ENCODE measurements at regions not wholly inside any gene's neighbourhood (a gene's known extent, or its start where the extent isn't known, plus 50 kb on each side); places are given as distances from the start of the nearest gene placed in this dataset.

GRCh38 chr2:156155319-156155718 is 177.2 kb downstream of the NR4A2 start:
- Histone ChIP-seq H3K4me1 (ENCODE audit: control insufficient read depth, insufficient read depth, low read length) (no peaks in the 10 kb centered on the region), H3K27me3 (ENCODE audit: control insufficient read depth, insufficient read depth, low read length, poor library complexity, severe bottlenecking) (no peaks in the 10 kb centered on the region), H3K27ac (ENCODE audit: low read depth, low read length) (no peak overlapping the region), H3K9ac (ENCODE audit: extremely low read depth, low read length, poor library complexity, severe bottlenecking) (no peak overlapping the region), H3K36me3 (ENCODE audit: control insufficient read depth, insufficient read depth, low read length) (no peaks in the 10 kb centered on the region), H3K4me3 (ENCODE audit: low read length) (no peak overlapping the region), H3K9me3 (ENCODE audit: control insufficient read depth, low read length) (no peaks in the 10 kb centered on the region)
- 93 to 100% methylated on average over 2 to 3 of the region's 3 CpGs for WGBS, 2 experiments (ENCODE audit: insufficient coverage in 1 of 2, insufficient read length in 1 of 2)
- H3K36me3 Mint-ChIP-seq (ENCODE audit: low read depth), result peaks cover 5% of the 10 kb centered on the region
- no peaks in the 10 kb centered on the region for H3K27me3 Mint-ChIP-seq (ENCODE audit: insufficient read depth)
- no peak overlapping the region for H3K4me3 Mint-ChIP-seq
- no peak overlapping the region for H3K27ac Mint-ChIP-seq
- no peaks in the 10 kb centered on the region for H3K9me3 Mint-ChIP-seq
- H3K4me1 Mint-ChIP-seq, result peaks cover 5% of the 10 kb centered on the region
- no peak for DNase-seq
- no peak for TF ChIP-seq CTCF (conservative IDR thresholded peaks at IDR 0.05)

- no peaks in the 10 kb centered on the region for H3K36me3 ChIP-seq (ENCODE audit: control insufficient read depth, insufficient read depth, low read length)
- Mint-ChIP-seq H3K27ac (no peak overlapping the region), H3K4me1 (no peaks in the 10 kb centered on the region), H3K4me3 (no peak overlapping the region), H3K9me3 (no peaks in the 10 kb centered on the region), H3K27me3 (ENCODE audit: insufficient read depth) (no peaks in the 10 kb centered on the region), H3K36me3 (ENCODE audit: low read depth) (peaks cover 17% of the 10 kb centered on the region)
- TF ChIP-seq CTCF (conservative IDR thresholded peaks at IDR 0.05), result no peak
- no peaks in the 10 kb centered on the region for H3K4me1 ChIP-seq (ENCODE audit: control insufficient read depth, insufficient read depth, low read length)
- WGBS, 2 experiments (ENCODE audit: insufficient coverage in 1 of 2, insufficient read length in 1 of 2), result no CpG with 5 or more reads among the region's 1 CpG
- H3K9me3 ChIP-seq (ENCODE audit: control insufficient read depth, low read length), result no peaks in the 10 kb centered on the region
- no peaks in the 10 kb centered on the region for H3K27me3 ChIP-seq (ENCODE audit: control insufficient read depth, insufficient read depth, low read length, poor library complexity, severe bottlenecking)
- no peak overlapping the region for H3K27ac ChIP-seq (ENCODE audit: low read depth, low read length)
- DNase-seq, result no peak
- no peak overlapping the region for H3K9ac ChIP-seq (ENCODE audit: extremely low read depth, low read length, poor library complexity, severe bottlenecking)
- H3K4me3 ChIP-seq (ENCODE audit: low read length), result no peak overlapping the region
Measured at GRCh38 chr2:156151351-156151750, 181.2 kb downstream of the NR4A2 start.

GRCh38 chr2:156147594-156148330 is 184.8 kb downstream of the NR4A2 start:
- H3K36me3 ChIP-seq (ENCODE audit: control insufficient read depth, insufficient read depth, low read length), result no peaks in the 10 kb centered on the region
- H3K27me3 ChIP-seq (ENCODE audit: control insufficient read depth, insufficient read depth, low read length, poor library complexity, severe bottlenecking), result no peaks in the 10 kb centered on the region
- Mint-ChIP-seq H3K4me1 (no peaks in the 10 kb centered on the region), H3K36me3 (ENCODE audit: low read depth) (peaks cover 17% of the 10 kb centered on the region), H3K4me3 (no peak overlapping the region), H3K9me3 (no peaks in the 10 kb centered on the region), H3K27ac (no peak overlapping the region), H3K27me3 (ENCODE audit: insufficient read depth) (no peaks in the 10 kb centered on the region)
- TF ChIP-seq CTCF (conservative IDR thresholded peaks at IDR 0.05), result no peak
- H3K9me3 ChIP-seq (ENCODE audit: control insufficient read depth, low read length), result no peaks in the 10 kb centered on the region
- no peaks in the 10 kb centered on the region for H3K4me1 ChIP-seq (ENCODE audit: control insufficient read depth, insufficient read depth, low read length)
- no peak for DNase-seq
- no peak overlapping the region for H3K4me3 ChIP-seq (ENCODE audit: low read length)
- no peak overlapping the region for H3K27ac ChIP-seq (ENCODE audit: low read depth, low read length)
- no peak overlapping the region for H3K9ac ChIP-seq (ENCODE audit: extremely low read depth, low read length, poor library complexity, severe bottlenecking)
- 86% methylated on average over 3 of the region's 4 CpGs for WGBS, 2 experiments (ENCODE audit: insufficient coverage in 1 of 2, insufficient read length in 1 of 2)

Data from endodermal cell (in vitro differentiated cells).